ENCODE measurements at regions not wholly inside any gene's neighbourhood (a gene's known extent, or its start where the extent isn't known, plus 50 kb on each side); places are given as distances from the start of the nearest gene placed in this dataset.
"Not testable (repeated sequence)": the region's sequence is repeated elsewhere in the genome, so short reads cannot be mapped to it uniquely, and the experiment has no call there.

DNA sequence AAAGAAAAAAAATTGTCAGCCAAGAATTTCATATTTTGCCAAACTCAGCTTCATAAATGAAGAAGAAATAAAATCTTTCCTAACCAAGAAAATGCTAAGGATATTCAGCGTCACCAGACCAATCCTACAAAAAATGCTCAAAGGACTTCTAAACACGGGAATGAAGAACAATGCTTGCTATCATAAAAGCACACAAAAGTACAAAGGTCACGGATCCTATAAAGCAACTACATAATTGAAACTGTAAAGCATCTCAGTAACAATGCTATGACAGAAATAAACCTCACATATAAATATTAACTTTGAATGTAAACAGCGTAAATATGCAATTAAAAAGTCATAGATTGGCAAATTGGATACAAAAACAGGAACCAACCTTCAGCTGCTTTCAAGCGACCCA lies 1314.6 kb upstream of the GYPC start:
- no TSS peak for BruUV-seq (replicated peaks)
- CTCF ChIA-PET = no interaction called here
- H3F3A ChIP-seq (ENCODE audit: low read length, unreplicated experiment) = no peaks in the 10 kb centered on the region

DNA sequence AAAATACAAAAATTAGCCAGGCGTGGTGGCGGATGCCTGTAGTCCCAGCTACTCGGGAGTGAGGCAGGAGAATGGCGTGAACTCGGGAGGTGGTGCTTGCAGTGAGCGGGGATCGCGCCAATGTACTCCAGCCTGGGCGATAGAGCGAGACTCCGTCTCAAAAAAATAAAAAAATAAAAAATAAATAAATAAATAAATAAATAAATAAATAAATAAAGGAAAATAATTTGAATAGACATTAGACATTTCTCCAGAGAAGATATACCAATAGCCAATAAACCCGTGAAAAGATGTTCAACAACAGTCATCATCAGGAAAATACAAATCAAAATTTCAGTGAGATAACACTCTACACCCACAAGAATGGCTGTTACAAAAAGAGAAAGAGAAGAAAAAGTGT lies 1302.4 kb upstream of the GYPC start:
- H3K4me2 ChIP-seq (ENCODE audit: low read length); intact Hi-C loops (cut with micrococcal nuclease); H3K36me3 ChIP-seq (ENCODE audit: low read depth, low read length); H3K27ac ChIP-seq (ENCODE audit: low read length); H3K9me2 ChIP-seq (replicated peaks; ENCODE audit: low read length); CTCF ChIA-PET; H4K20me1 ChIP-seq (ENCODE audit: low read length); H3K27me3 ChIP-seq (ENCODE audit: low read length); POLR2A ChIA-PET (ENCODE audit: unreplicated experiment); H3K4me3 ChIP-seq (ENCODE audit: low read length); H2AFZ ChIP-seq (ENCODE audit: low read length); BruUV-seq (replicated peaks); DNase-seq; H3F3A ChIP-seq (ENCODE audit: low read length, unreplicated experiment); H3K4me1 ChIP-seq (ENCODE audit: insufficient read depth, low read length); H3K9me3 ChIP-seq (ENCODE audit: low read length); H3K9ac ChIP-seq (ENCODE audit: low read length); H3K79me2 ChIP-seq (ENCODE audit: low read length); ATAC-seq: not testable (repeated sequence)

More for the DNA sequence above, 1314.6 kb upstream of the GYPC start:
- POLR2A ChIA-PET (ENCODE audit: unreplicated experiment) = no interaction called here
- no peaks in the 10 kb centered on the region for H3K27me3 ChIP-seq (ENCODE audit: low read length)
- DNase-seq (no peak), ATAC-seq (no peak)
- TF ChIP-seq EZH2phosphoT487 (IDR thresholded peaks at IDR 0.05; ENCODE audit: borderline replicate concordance, low read length) (no peak), EZH2 (IDR thresholded peaks at IDR 0.05; ENCODE audit: low read length, unreplicated experiment) (no peak)
- TF ChIP-seq, protein P1, sequence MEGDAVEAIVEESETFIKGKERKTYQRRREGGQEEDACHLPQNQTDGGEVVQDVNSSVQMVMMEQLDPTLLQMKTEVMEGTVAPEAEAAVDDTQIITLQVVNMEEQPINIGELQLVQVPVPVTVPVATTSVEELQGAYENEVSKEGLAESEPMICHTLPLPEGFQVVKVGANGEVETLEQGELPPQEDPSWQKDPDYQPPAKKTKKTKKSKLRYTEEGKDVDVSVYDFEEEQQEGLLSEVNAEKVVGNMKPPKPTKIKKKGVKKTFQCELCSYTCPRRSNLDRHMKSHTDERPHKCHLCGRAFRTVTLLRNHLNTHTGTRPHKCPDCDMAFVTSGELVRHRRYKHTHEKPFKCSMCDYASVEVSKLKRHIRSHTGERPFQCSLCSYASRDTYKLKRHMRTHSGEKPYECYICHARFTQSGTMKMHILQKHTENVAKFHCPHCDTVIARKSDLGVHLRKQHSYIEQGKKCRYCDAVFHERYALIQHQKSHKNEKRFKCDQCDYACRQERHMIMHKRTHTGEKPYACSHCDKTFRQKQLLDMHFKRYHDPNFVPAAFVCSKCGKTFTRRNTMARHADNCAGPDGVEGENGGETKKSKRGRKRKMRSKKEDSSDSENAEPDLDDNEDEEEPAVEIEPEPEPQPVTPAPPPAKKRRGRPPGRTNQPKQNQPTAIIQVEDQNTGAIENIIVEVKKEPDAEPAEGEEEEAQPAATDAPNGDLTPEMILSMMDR (conservative IDR thresholded peaks at IDR 0.05; ENCODE audit: low read depth, low read length) = no peak
- no peak overlapping the region for H3K4me3 ChIP-seq (ENCODE audit: low read length)
- H2AFZ ChIP-seq (ENCODE audit: low read length) = no peak overlapping the region
- H3K4me1 ChIP-seq (ENCODE audit: insufficient read depth, low read length) = no peaks in the 10 kb centered on the region
- no peaks in the 10 kb centered on the region for H3K9me2 ChIP-seq (replicated peaks; ENCODE audit: low read length)
- H3K27ac ChIP-seq (ENCODE audit: low read length) = no peak overlapping the region
- no peaks in the 10 kb centered on the region for H4K20me1 ChIP-seq (ENCODE audit: low read length)
- H3K4me2 ChIP-seq (ENCODE audit: low read length) = no peak overlapping the region
- H3K36me3 ChIP-seq (ENCODE audit: low read depth, low read length) = no peaks in the 10 kb centered on the region
- intact Hi-C loops (cut with micrococcal nuclease) = no loop called here
- H3K9ac ChIP-seq (ENCODE audit: low read length) = no peak overlapping the region
- H3K79me2 ChIP-seq (ENCODE audit: low read length) = no peaks in the 10 kb centered on the region
- 0 out of 2 replicates have a peak, but pooled peaks cover 6% of the 10 kb centered on the region for H3K9me3 ChIP-seq (ENCODE audit: low read length)

DNA sequence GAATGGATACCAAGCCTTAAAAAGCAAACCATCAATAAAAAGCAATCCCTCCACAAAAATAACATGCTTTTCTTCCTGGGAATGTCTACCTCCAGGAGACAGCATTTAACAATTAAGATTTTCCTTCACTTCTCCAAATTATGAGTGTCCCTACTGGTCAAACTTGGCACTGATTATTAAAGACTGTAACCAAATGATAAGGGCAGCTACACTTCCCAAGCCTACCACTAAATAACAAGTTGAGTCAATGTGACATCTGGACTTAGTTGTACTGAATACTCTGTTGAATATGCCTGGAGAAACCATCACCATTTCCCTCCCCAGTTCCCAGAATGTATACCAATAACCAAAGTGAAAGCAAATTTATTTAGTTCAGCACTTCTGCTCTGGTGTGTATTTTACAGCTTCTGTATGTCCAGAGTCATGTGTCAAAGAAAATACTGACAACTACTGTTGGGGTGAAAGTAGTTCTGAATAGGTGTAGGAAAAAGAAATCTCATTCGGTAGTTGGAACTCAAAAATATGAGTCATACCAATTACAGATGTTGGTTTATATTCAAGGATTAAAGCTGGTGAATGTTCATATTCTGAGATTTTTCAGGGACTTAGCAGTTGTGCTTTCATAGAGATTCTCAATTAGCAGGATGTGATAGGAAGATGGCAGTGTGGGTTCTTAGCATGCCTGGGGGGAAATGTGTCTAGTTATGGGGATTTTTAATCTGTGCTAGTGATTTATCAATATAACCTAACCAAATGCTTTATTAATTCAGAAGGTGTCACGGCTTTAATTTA lies 1291.6 kb upstream of the GYPC start:
- no peaks in the 10 kb centered on the region for H3K36me3 ChIP-seq (ENCODE audit: low read depth, low read length)
- DNase-seq = no peak
- H3K27me3 ChIP-seq (ENCODE audit: low read length) = no peaks in the 10 kb centered on the region
- no peaks in the 10 kb centered on the region for H3K79me2 ChIP-seq (ENCODE audit: low read length)
- H3K9me2 ChIP-seq (replicated peaks; ENCODE audit: low read length) = no peaks in the 10 kb centered on the region
- no peak overlapping the region for H3K4me3 ChIP-seq (ENCODE audit: low read length)
- 0 out of 2 replicates have a peak, but pooled peaks cover 3% of the 10 kb centered on the region for H3K9me3 ChIP-seq (ENCODE audit: low read length)
- H2AFZ ChIP-seq (ENCODE audit: low read length) = no peak overlapping the region
- H3K27ac ChIP-seq (ENCODE audit: low read length) = no peak overlapping the region
- CTCF ChIA-PET = no interaction called here
- no peak overlapping the region for H3K4me2 ChIP-seq (ENCODE audit: low read length)
- TF ChIP-seq EZH2 (IDR thresholded peaks at IDR 0.05; ENCODE audit: low read length, unreplicated experiment) (no peak), EZH2phosphoT487 (IDR thresholded peaks at IDR 0.05; ENCODE audit: borderline replicate concordance, low read length) (no peak)
- TF ChIP-seq, protein P1 (conservative IDR thresholded peaks at IDR 0.05; ENCODE audit: low read depth, low read length) = no peak
- no peak overlapping the region for H3K9ac ChIP-seq (ENCODE audit: low read length)
- POLR2A ChIA-PET (ENCODE audit: unreplicated experiment) = no interaction called here
- intact Hi-C loops (cut with micrococcal nuclease) = no loop called here
- no peak for ATAC-seq
- BruUV-seq (replicated peaks) = no TSS peak
- no peaks in the 10 kb centered on the region for H3F3A ChIP-seq (ENCODE audit: low read length, unreplicated experiment)
- no peaks in the 10 kb centered on the region for H4K20me1 ChIP-seq (ENCODE audit: low read length)
- H3K4me1 ChIP-seq (ENCODE audit: insufficient read depth, low read length) = no peaks in the 10 kb centered on the region
